Esophagus (tissue), 2 donors: ENCODE measurements at regions not wholly inside any gene's neighbourhood (a gene's known extent, or its start where the extent isn't known, plus 50 kb on each side); places are given as distances from the start of the nearest gene placed in this dataset.

ENCODE experiments used
- H3K27ac ChIP-seq, 2 donors: one replicate each; pipeline ENCODE4 v1.5.1; 2013; ENCODE audit warnings: low read depth in 2 of 2, mild to moderate bottlenecking in 2 of 2, inconsistent platforms in 1 of 2, low read length in 1 of 2, moderate library complexity in 1 of 2
- H3K27me3 ChIP-seq, 2 donors: one replicate each; pipeline ENCODE4 v1.6.1; 2013; ENCODE audit warnings: low read length in 2 of 2, control low read depth in 1 of 2, mild to moderate bottlenecking in 1 of 2; ENCODE audit not compliant: insufficient read depth in 2 of 2, control insufficient read depth in 1 of 2
- H3K36me3 ChIP-seq, 2 donors: one replicate each; pipeline ENCODE4 v1.6.1; 2013; ENCODE audit warnings: low read length in 1 of 2; ENCODE audit not compliant: control insufficient read depth in 2 of 2, insufficient read depth in 2 of 2
- H3K4me1 ChIP-seq, 2 donors: one replicate each; pipeline ENCODE4 v1.6.1; 2013; ENCODE audit warnings: low read length in 1 of 2; ENCODE audit not compliant: control insufficient read depth in 2 of 2, insufficient read depth in 2 of 2
- H3K4me3 ChIP-seq, 2 donors: one replicate each; pipeline ENCODE4 v1.5.1; 2013; ENCODE audit warnings: low read length in 2 of 2, mild to moderate bottlenecking in 2 of 2, low read depth in 1 of 2, moderate library complexity in 1 of 2
- H3K9me3 ChIP-seq, 2 donors: one replicate each; pipeline ENCODE4 v1.6.1; 2013; ENCODE audit warnings: mild to moderate bottlenecking in 2 of 2, low read depth in 1 of 2, low read length in 1 of 2, moderate library complexity in 1 of 2; ENCODE audit not compliant: control insufficient read depth in 2 of 2, insufficient read depth in 1 of 2
- WGBS, 2 donors: extraction: QIAGEN DNeasy Blood & Tissue Kit; methylation state at CpG; one replicate each; pipeline ENCODE4 v1.1.7; 2013; 5-methylcytosine and 5-hydroxymethylcytosine counted together
- donor health status: healthy with polysubstance abuse.
- donor health status: Bipolar disorder and iron deficiency.

DNA sequence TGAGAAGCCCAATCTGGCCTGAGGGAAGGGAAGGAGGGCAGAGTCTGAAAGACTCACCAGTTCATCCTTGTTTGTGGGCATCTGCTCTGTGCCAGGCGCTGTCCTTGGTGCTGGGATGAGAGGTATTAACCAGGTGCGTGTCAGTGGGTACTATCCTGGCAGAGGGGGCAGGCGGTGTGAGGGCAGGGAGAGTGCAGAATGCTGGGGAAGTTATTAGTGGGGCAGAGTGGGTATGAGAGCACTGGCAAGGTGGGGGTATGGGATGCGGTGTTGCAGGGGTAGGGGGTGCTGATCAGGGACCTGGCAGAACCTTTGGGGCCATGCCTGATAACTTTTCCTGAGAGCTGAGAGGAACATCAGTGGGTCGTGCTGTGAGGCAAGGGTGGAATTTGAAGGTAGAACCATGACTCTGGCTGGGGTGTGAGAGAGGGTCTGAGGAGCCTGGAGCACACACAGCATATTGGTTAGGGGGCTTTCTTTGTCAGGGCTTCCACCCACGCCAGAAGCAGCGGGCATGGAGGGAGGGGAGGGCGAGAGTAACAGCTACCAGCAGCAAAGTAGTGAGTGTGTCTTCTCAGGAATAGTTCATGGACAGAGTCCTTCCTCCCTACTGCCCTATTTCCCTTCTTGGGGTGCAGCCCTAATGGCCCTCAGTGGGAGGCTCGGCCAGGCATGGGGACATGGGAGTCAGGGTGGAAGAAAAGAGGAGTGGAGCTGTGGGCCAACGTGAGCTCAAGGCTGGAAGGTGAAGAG, 290.7 kb downstream of the CYP26B1 start:
- 79% methylated on average over 10 of the region's 10 CpGs for WGBS, 2 donors
- Histone ChIP-seq H3K9me3 (peaks cover 0 to 5% of the 10 kb centered on the region in 2 donors), H3K27ac (no peak overlapping the region), H3K4me1 (no peaks in the 10 kb centered on the region), H3K27me3 (no peaks in the 10 kb centered on the region), H3K4me3 (no peak overlapping the region), H3K36me3 (no peaks in the 10 kb centered on the region)

DNA sequence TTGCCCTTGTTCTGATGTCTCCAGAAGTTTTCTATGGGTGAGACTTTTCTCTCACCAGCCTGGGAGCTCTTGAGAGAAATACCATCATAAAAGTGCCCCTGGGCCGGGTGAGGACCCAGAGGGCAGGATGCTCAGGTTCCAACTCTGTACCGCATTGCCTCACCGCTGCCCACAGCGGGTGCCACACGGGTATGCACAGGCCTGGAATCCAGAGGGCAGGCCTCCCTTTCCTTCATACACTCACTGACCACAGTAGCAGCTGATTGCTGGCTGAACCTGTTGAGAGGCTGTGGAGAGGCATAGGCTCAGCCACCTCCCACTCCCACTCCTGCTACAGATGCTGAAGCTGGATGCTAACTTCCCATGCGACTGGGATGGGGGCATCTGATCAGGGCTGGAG, 293.8 kb downstream of the CYP26B1 start:
- H3K36me3 ChIP-seq, result no peaks in the 10 kb centered on the region
- no peak overlapping the region for H3K27ac ChIP-seq
- 89 to 90% methylated on average over 6 of the region's 6 CpGs for WGBS, 2 donors
- H3K4me3 ChIP-seq, result no peak overlapping the region
- H3K4me1 ChIP-seq, result no peaks in the 10 kb centered on the region
- peaks cover 0 to 5% of the 10 kb centered on the region in 2 donors for H3K9me3 ChIP-seq
- no peaks in the 10 kb centered on the region for H3K27me3 ChIP-seq

DNA sequence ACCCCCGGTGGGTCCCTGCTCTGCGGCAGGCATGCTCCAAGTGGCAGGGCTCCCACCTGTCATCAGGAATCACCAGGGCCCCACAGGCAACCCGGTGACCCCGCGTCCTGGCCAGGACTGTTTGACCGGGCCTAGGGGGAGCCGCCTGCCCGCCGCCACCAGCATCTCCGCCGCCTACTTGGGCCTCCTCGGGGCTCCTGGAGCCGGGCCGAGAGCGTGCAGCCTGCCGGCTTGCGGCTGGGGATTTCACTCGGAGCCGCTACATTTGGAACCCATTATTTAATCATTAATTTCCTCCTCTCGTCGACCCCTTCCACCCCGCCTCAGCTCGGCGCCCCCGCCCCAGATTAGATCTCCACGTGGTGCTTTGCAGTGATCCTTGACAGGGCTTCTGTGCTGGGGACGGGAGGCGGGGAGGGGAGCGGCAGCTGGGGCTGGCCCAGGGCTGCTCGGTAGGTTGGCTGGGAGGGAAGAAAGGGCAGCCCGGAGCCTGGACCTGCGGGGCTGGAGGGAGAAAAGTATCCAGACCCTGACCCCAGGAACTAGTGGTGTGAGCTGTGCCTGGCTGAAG, 295.4 kb downstream of the CYP26B1 start:
- 18 to 22% methylated on average over 32 of the region's 32 CpGs for WGBS, 2 donors
- Histone ChIP-seq H3K27me3 (no peaks in the 10 kb centered on the region), H3K4me3 (no peak overlapping the region), H3K27ac (no peak overlapping the region), H3K4me1 (no peaks in the 10 kb centered on the region), H3K9me3 (peaks cover 0 to 5% of the 10 kb centered on the region in 2 donors), H3K36me3 (no peaks in the 10 kb centered on the region)

DNA sequence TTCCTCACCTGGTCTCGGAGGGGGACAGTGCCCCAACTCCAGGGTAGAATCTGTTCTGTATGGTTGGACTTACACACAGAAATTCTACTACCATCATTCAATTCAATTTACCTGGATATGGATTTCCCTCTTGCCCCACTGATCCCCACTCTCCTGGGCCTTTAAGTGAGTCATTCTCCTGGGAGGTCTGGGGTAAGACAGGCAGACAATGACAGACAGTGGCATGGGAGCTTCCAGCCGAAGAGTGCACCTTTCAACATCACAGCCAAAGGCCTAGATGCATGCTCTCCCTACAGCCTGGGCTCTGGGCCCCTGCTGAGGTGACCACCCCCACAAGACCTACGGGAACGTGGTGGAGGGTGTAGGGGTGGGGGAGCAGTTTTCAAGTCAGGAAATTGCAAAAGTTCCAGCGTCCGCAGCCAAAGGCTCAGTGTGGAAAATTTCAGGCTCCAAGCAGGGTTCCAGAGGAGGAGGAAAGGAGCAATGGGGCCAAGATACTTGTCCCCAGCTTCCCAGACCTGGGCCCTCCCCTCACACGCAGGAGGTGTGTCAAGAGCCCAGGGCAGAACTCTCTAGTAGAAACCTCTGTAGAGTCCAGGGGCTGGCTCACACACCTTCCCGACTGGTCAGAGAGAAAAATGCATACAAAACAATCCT, 296.4 kb downstream of the CYP26B1 start:
- Histone ChIP-seq H3K27ac (no peak overlapping the region), H3K4me1 (no peaks in the 10 kb centered on the region), H3K27me3 (no peaks in the 10 kb centered on the region), H3K4me3 (no peak overlapping the region), H3K9me3 (peaks cover 0 to 5% of the 10 kb centered on the region in 2 donors), H3K36me3 (no peaks in the 10 kb centered on the region)
- 68 to 74% methylated on average over 8 of the region's 8 CpGs for WGBS, 2 donors

DNA sequence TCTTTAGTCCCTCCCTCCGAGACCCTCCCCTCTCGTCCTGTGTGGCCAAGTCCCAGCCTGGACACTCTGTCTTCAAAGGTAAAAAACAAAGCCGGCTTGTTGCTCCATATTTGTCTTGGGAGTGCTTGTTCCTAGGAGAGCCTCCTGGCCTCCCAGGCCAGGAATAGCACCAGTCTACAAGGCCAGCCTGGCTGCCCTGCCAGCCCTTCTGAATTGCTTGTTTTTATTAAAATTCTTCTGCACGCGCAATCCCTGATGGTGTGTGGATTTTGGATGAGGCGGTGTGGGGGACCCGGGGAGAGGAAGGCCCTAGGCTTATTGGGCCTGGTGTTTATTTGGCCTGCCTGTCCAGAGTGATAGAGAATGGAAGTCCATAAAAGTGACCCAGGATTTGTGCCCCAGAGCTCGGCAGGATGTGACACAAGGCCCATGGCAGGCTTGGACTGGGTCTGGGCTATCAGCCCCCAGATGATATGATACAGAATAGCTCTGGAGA, 297.3 kb downstream of the CYP26B1 start:
- Histone ChIP-seq H3K9me3 (peaks cover 0 to 3% of the 10 kb centered on the region in 2 donors), H3K27me3 (no peaks in the 10 kb centered on the region), H3K27ac (no peak overlapping the region), H3K4me1 (no peaks in the 10 kb centered on the region), H3K36me3 (no peaks in the 10 kb centered on the region), H3K4me3 (no peak overlapping the region)
- WGBS, 2 donors, result 80 to 82% methylated on average over 8 of the region's 8 CpGs

DNA sequence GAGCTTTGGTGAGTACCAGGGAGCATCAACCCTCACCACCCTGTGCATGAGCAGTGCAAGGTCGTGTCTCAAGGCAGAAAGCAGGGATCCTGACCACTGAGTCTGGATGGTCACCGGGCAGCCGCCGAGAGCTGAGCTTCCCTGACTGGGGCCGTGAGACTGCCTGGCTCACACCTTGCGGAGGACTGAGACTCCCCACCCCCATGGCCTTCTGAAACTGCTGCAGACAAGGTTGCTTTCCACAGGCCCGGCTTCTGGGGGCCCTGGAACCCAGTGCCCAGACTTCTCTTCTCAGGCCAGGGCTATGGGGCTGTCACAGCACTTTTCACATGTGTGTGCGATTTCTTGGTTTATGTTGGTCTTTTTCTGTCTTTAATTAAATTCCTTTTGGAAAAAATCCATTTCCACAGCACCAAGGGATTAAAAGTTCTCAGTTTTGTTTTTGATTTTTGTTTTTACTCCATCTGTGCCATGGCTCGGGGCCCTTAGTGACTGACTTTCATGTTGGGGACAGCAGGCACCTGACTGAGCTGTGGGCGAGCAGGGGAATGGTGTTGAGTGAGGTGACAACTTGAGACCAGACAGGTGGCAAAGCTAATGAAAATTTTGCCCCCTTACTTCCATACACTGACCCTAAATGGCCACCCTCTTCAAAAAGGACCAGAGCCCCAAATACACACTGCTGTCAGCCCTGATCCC, 297.9 kb downstream of the CYP26B1 start:
- no peaks in the 10 kb centered on the region for H3K36me3 ChIP-seq
- no peak overlapping the region for H3K4me3 ChIP-seq
- WGBS, 2 donors, result 83 to 84% methylated on average over 10 of the region's 10 CpGs
- H3K9me3 ChIP-seq, result no peaks in the 10 kb centered on the region
- no peaks in the 10 kb centered on the region for H3K27me3 ChIP-seq
- H3K27ac ChIP-seq, result no peak overlapping the region
- H3K4me1 ChIP-seq, result no peaks in the 10 kb centered on the region

DNA sequence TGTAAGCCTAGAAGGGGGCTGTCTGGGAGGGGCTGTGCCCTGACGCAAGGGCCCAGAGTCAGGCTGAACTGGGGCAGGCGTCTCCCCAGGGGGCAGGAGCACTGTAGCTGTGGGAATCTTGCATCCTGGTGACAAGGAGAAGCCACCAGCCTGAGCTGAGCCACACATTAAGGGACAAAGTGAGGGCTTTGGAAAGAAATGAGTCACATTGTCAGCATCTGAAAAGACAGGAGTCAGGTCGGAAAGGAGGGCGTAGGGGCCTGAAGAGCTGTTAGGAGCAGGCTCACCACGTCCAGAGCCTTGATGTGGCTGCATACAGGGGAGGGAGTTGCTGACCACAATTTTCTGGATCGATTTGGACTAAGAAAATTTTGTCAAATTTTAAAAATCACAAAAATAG, 298.6 kb downstream of the CYP26B1 start:
- Histone ChIP-seq H3K4me1 (no peaks in the 10 kb centered on the region), H3K27me3 (no peaks in the 10 kb centered on the region), H3K9me3 (no peaks in the 10 kb centered on the region), H3K4me3 (no peak overlapping the region), H3K36me3 (no peaks in the 10 kb centered on the region), H3K27ac (no peak overlapping the region)
- 76 to 86% methylated on average over 6 of the region's 6 CpGs for WGBS, 2 donors

DNA sequence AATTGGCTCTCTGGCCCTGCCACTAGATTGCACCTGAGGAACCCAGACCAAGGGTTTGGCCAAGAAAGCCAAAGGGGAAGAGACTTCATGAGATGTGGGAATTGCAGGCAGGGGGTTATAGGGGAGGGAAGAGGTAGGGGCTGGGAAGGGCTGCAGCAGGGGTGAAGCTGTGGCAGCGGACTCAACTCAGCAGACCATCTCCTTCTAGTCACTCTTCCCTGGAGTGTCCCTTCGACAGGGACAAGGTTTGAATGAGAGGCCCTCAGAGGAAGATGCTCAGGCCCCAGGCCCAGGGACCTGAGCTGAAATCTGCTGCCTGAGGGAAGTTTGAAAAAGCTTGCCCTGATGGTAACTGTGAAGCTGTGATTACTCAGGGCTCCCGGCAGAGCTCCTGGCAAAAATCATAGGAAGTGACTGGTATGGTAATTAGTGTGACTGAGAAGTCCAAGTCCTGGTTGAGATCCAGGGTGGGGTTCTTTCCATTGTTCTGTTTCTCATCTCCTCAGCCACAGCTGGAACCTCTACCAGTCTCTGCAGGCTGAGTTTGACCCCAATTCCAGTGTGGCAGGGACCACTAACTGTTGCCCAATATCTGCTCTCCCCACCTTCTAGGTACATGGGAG, 300.9 kb downstream of the CYP26B1 start:
- H3K27ac ChIP-seq, result no peak overlapping the region
- H3K36me3 ChIP-seq, result no peaks in the 10 kb centered on the region
- H3K27me3 ChIP-seq, result no peaks in the 10 kb centered on the region
- peaks cover 0 to 3% of the 10 kb centered on the region in 2 donors for H3K4me1 ChIP-seq
- H3K9me3 ChIP-seq, result peaks cover 0 to 2% of the 10 kb centered on the region in 2 donors
- H3K4me3 ChIP-seq, result no peak overlapping the region
- WGBS, 2 donors, result 62 to 75% methylated on average over 3 of the region's 3 CpGs

DNA sequence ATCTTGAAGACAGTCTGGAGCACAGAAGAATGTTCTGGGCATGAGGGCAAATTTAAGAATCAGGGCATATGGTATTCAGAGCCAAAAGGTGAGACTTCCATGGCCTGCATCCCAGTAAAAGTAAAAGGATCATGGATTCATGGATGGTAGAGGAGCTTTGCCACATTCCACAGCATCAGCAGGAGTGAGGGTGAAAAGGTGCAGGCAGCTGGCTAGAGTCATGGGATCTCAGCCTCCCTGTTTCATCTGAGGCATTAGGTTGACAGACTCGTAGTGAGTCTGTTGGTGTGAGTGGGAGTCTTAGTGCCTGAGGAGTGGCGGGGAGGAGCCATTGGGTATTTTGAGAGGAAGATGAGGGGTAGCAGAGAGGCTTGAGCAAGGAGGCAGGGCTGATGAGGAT, 301.6 kb downstream of the CYP26B1 start:
- peaks cover 0 to 3% of the 10 kb centered on the region in 2 donors for H3K4me1 ChIP-seq
- H3K27me3 ChIP-seq, result no peaks in the 10 kb centered on the region
- peaks cover 0 to 2% of the 10 kb centered on the region in 2 donors for H3K9me3 ChIP-seq
- no peak overlapping the region for H3K27ac ChIP-seq
- 78 to 91% methylated on average over 2 of the region's 2 CpGs for WGBS, 2 donors
- no peaks in the 10 kb centered on the region for H3K36me3 ChIP-seq
- no peak overlapping the region for H3K4me3 ChIP-seq
